ENCODE measurements at regions not wholly inside any gene's neighbourhood (a gene's known extent, or its start where the extent isn't known, plus 50 kb on each side); places are given as distances from the start of the nearest gene placed in this dataset.

DNA sequence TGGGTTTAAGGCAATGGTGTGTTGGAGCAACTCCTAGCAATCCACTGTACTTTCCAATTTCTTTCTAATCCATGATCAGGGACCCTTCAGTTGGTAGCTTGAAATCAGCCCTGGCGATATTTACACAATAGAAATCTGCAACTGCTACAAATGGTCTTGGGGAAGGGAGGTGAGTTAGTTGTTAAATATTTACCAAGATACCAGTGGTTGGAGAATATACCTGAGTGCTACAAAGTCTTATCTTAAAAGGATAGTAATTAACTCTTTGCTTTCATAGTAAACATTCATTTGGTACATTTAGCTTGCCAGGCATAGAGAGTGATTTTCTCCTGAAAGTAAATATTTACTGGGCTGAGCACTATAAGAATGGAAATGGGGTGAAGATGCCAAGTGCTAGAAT is 568.2 kb downstream of the BCKDHB start:
- TF ChIP-seq, protein P1, sequence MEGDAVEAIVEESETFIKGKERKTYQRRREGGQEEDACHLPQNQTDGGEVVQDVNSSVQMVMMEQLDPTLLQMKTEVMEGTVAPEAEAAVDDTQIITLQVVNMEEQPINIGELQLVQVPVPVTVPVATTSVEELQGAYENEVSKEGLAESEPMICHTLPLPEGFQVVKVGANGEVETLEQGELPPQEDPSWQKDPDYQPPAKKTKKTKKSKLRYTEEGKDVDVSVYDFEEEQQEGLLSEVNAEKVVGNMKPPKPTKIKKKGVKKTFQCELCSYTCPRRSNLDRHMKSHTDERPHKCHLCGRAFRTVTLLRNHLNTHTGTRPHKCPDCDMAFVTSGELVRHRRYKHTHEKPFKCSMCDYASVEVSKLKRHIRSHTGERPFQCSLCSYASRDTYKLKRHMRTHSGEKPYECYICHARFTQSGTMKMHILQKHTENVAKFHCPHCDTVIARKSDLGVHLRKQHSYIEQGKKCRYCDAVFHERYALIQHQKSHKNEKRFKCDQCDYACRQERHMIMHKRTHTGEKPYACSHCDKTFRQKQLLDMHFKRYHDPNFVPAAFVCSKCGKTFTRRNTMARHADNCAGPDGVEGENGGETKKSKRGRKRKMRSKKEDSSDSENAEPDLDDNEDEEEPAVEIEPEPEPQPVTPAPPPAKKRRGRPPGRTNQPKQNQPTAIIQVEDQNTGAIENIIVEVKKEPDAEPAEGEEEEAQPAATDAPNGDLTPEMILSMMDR (IDR thresholded peaks at IDR 0.05; ENCODE audit: poor library complexity, severe bottlenecking): no peak
- TF ChIP-seq EZH2 (IDR thresholded peaks at IDR 0.05; ENCODE audit: borderline replicate concordance, insufficient read depth, low read length, poor library complexity, severe bottlenecking): no peak
- TF ChIP-seq EP300 (conservative IDR thresholded peaks at IDR 0.05; ENCODE audit: poor library complexity, severe bottlenecking): no peak
- no peak for TF ChIP-seq MXI1 (conservative IDR thresholded peaks at IDR 0.05; ENCODE audit: poor library complexity, severe bottlenecking)
- no peak for TF ChIP-seq POLR2AphosphoS5 (IDR thresholded peaks at IDR 0.05)
- TF ChIP-seq TAF1 (IDR thresholded peaks at IDR 0.05; ENCODE audit: low read depth): no peak
- no peak for TF ChIP-seq REST (IDR thresholded peaks at IDR 0.05; ENCODE audit: borderline replicate concordance)
- TF ChIP-seq SMC3 (conservative IDR thresholded peaks at IDR 0.05; ENCODE audit: poor library complexity): no peak
- TF ChIP-seq RAD21 (conservative IDR thresholded peaks at IDR 0.05): no peak
- Histone ChIP-seq H3K9me3 (ENCODE audit: low read length) (no peaks in the 10 kb centered on the region), H3K4me2 (ENCODE audit: low read length) (no peak overlapping the region), H3K27me3 (ENCODE audit: insufficient read depth, low read depth, low read length) (no peaks in the 10 kb centered on the region), H3K9ac (ENCODE audit: low read length) (no peak overlapping the region), H3K27ac (ENCODE audit: low read length) (no peak overlapping the region), H3K36me3 (ENCODE audit: insufficient read depth, low read length) (no peaks in the 10 kb centered on the region), H2AFZ (ENCODE audit: low read depth, low read length) (no peak overlapping the region), H3K9me2 (ENCODE audit: insufficient read depth, low read length) (no peaks in the 10 kb centered on the region), H3K4me3 (ENCODE audit: low read length) (no peak overlapping the region), H3K79me2 (replicated peaks; ENCODE audit: insufficient read depth, low read length) (no peaks in the 10 kb centered on the region), H4K20me1 (ENCODE audit: insufficient read depth) (no peaks in the 10 kb centered on the region), H3F3A (ENCODE audit: insufficient read depth, low read length, poor library complexity, severe bottlenecking) (no peaks in the 10 kb centered on the region)

- Histone ChIP-seq H3K27ac (ENCODE audit: low read length) (no peak overlapping the region), H3K9me3 (ENCODE audit: low read length) (no peaks in the 10 kb centered on the region), H3K79me2 (replicated peaks; ENCODE audit: insufficient read depth, low read length) (no peaks in the 10 kb centered on the region), H3K4me3 (ENCODE audit: low read length) (no peak overlapping the region), H3K9ac (ENCODE audit: low read length) (no peak overlapping the region), H2AFZ (ENCODE audit: low read depth, low read length) (no peak overlapping the region), H3K4me2 (ENCODE audit: low read length) (no peak overlapping the region), H3F3A (ENCODE audit: insufficient read depth, low read length, poor library complexity, severe bottlenecking) (no peaks in the 10 kb centered on the region), H3K9me2 (ENCODE audit: insufficient read depth, low read length) (no peaks in the 10 kb centered on the region), H3K36me3 (ENCODE audit: insufficient read depth, low read length) (no peaks in the 10 kb centered on the region), H4K20me1 (ENCODE audit: insufficient read depth) (no peaks in the 10 kb centered on the region), H3K27me3 (ENCODE audit: insufficient read depth, low read depth, low read length) (no peaks in the 10 kb centered on the region)
- TF ChIP-seq TAF1 (IDR thresholded peaks at IDR 0.05; ENCODE audit: low read depth): no peak
Measured at GRCh38 chr6:80673367-80673766, 566.9 kb downstream of the BCKDHB start.

GRCh38 chr6:80667006-80667405 is 560.5 kb downstream of the BCKDHB start:
- Histone ChIP-seq H3K9ac (ENCODE audit: low read length) (no peak overlapping the region), H3F3A (ENCODE audit: insufficient read depth, low read length, poor library complexity, severe bottlenecking) (no peaks in the 10 kb centered on the region), H3K9me2 (ENCODE audit: insufficient read depth, low read length) (no peaks in the 10 kb centered on the region), H3K27ac (ENCODE audit: low read length) (no peak overlapping the region), H3K79me2 (replicated peaks; ENCODE audit: insufficient read depth, low read length) (no peaks in the 10 kb centered on the region), H3K27me3 (ENCODE audit: insufficient read depth, low read depth, low read length) (no peaks in the 10 kb centered on the region), H3K4me2 (ENCODE audit: low read length) (no peak overlapping the region), H3K4me3 (ENCODE audit: low read length) (no peak overlapping the region), H2AFZ (ENCODE audit: low read depth, low read length) (no peak overlapping the region), H4K20me1 (ENCODE audit: insufficient read depth) (no peaks in the 10 kb centered on the region), H3K36me3 (ENCODE audit: insufficient read depth, low read length) (no peaks in the 10 kb centered on the region), H3K9me3 (ENCODE audit: low read length) (no peaks in the 10 kb centered on the region)
- no peak for TF ChIP-seq EZH2 (IDR thresholded peaks at IDR 0.05; ENCODE audit: borderline replicate concordance, insufficient read depth, low read length, poor library complexity, severe bottlenecking)
